GM12878 (cell line): ENCODE measurements at regions not wholly inside any gene's neighbourhood (a gene's known extent, or its start where the extent isn't known, plus 50 kb on each side); places are given as distances from the start of the nearest gene placed in this dataset.

ENCODE experiments used
- ATAC-seq: fragments of 200-7000 bp; cut with Tn5 transposase; 3 replicates; pipeline ENCODE4 v1.9.1; 2020; ENCODE audit warnings: mild to moderate bottlenecking, moderate library complexity
- BruUV-seq: library from RNA; stranded (reverse); fragments of 400-500 nt; replicated peaks from 2 replicates; lab custom pipeline; 2021; lab: Mats Ljungman, UMichigan
- CTCF ChIA-PET: fragments of 300-600 bp; sonication (Branson Sonifier 250); formaldehyde crosslinking; extraction: SDS; loops from one replicate; lab custom pipeline; 2021; ENCODE audit warnings: inconsistent platforms; lab: Yijun Ruan, JAX
- POLR2A ChIA-PET: fragments of 350-600 bp; formaldehyde crosslinking; extraction: SDS; loops from one replicate; lab custom pipeline; 2021; ENCODE audit warnings: inconsistent platforms; lab: Charles Lee
- RAD21 ChIA-PET: fragments of 300-600 bp; sonication (Branson Sonifier 250); formaldehyde crosslinking; loops from one replicate; lab custom pipeline; 2023; ENCODE audit warnings: antibody characterized with exemption; ENCODE audit not compliant: unreplicated experiment; lab: Charles Lee
- SMC1A ChIA-PET: fragments of 300-600 bp; sonication (Branson Sonifier 250); formaldehyde crosslinking; loops from one replicate; lab custom pipeline; 2023; ENCODE audit not compliant: unreplicated experiment, uncharacterized antibody; lab: Charles Lee
- DNase-seq: peaks from one replicate; pipeline ENCODE4 v3.0.0-alpha.2; 2011; ENCODE audit warnings: low read depth, low spot score
- FAIRE-seq: peaks from 3 replicates; lab custom pipeline; 2011; peaks lifted over from hg19 to GRCh38; lab: Jason Lieb, UNC
- H2AFZ ChIP-seq: 2 replicates; pipeline ENCODE4 v1.6.0; 2011; ENCODE audit warnings: low read depth, low read length, control low read depth; ENCODE audit not compliant: control insufficient read depth
- H3K27ac ChIP-seq: 2 replicates; pipeline ENCODE4 v1.5.1; 2011; ENCODE audit warnings: control low read depth; ENCODE audit not compliant: control insufficient read depth, insufficient read depth
- H3K27me3 ChIP-seq, 2 experiments: replicated peaks in 1 of 2; 2 replicates each; pipeline versions ENCODE4 v1.6.0 to v1.6.1; 2011; ENCODE audit warnings: low read length in 1 of 2; ENCODE audit not compliant: control insufficient read depth in 2 of 2, insufficient read depth in 2 of 2
- H3K36me3 ChIP-seq, 2 experiments: 2 replicates each; pipeline ENCODE4 v1.5.1; 2011; ENCODE audit warnings: low read length in 1 of 2; ENCODE audit not compliant: control insufficient read depth in 2 of 2, insufficient read depth in 2 of 2
- H3K4me1 ChIP-seq: 2 replicates; pipeline ENCODE4 v1.6.1; 2011; ENCODE audit warnings: mild to moderate bottlenecking, low read length, moderate library complexity, mixed read lengths; ENCODE audit not compliant: control insufficient read depth, insufficient read depth
- H3K4me2 ChIP-seq: 2 replicates; pipeline ENCODE4 v1.6.0; 2011; ENCODE audit warnings: control low read depth; ENCODE audit not compliant: control insufficient read depth, insufficient read depth
- H3K4me3 ChIP-seq: fragments of 200-600 bp; sonication (generic); 2 replicates; pipeline ENCODE4 v1.5.1; 2016
- H3K79me2 ChIP-seq: 2 replicates; pipeline ENCODE4 v1.6.0; 2011; ENCODE audit warnings: low read length; ENCODE audit not compliant: control insufficient read depth, insufficient read depth
- H3K9ac ChIP-seq: 2 replicates; pipeline ENCODE4 v1.8.0; 2011; ENCODE audit warnings: low read length, control low read depth, mixed read lengths; ENCODE audit not compliant: control insufficient read depth, insufficient read depth
- H3K9me3 ChIP-seq: replicated peaks from 3 replicates; pipeline ENCODE4 v1.5.1; 2011; ENCODE audit warnings: mild to moderate bottlenecking, low read length; ENCODE audit not compliant: control insufficient read depth, insufficient read depth
- H4K20me1 ChIP-seq: 2 replicates; pipeline ENCODE4 v1.6.0; 2011; ENCODE audit not compliant: control insufficient read depth, insufficient read depth
- BCL3 ChIP-seq: IDR thresholded peaks from 2 replicates; pipeline ENCODE4 v1.6.1; 2011; ENCODE audit warnings: borderline replicate concordance, low read depth, mild to moderate bottlenecking, moderate library complexity, low read length; ENCODE audit not compliant: insufficient read depth, poor library complexity, severe bottlenecking
- BRCA1 ChIP-seq: IDR thresholded peaks from 2 replicates; pipeline ENCODE4 v1.6.1; 2011; ENCODE audit warnings: low read depth, low read length, improper control_type of control experiment
- CBFB ChIP-seq: IDR thresholded peaks from 2 replicates; pipeline ENCODE4 v1.6.1; 2016; ENCODE audit warnings: antibody characterized with exemption, low read depth
- EGR1 ChIP-seq, 2 experiments: IDR thresholded peaks; 1 replicate in 1 of 2; 2 replicates in 1 of 2; pipeline ENCODE4 v1.6.1; 2011 to 2012; ENCODE audit warnings: low read depth in 2 of 2, low read length in 2 of 2, borderline replicate concordance in 1 of 2, mild to moderate bottlenecking in 1 of 2, moderate library complexity in 1 of 2
- POLR2AphosphoS5 ChIP-seq: IDR thresholded peaks from 2 replicates; pipeline ENCODE4 v1.6.1; 2011; ENCODE audit warnings: mild to moderate bottlenecking, low read length, inconsistent platforms
- RFX5 ChIP-seq: IDR thresholded peaks from 2 replicates; pipeline ENCODE4 v1.6.1; 2011; ENCODE audit warnings: low read depth, low read length, improper control_type of control experiment
- SIN3A ChIP-seq: IDR thresholded peaks from 2 replicates; pipeline ENCODE4 v1.6.1; 2012; ENCODE audit warnings: low read depth, low read length, improper control_type of control experiment
- SPI1 ChIP-seq: IDR thresholded peaks from 2 replicates; pipeline ENCODE4 v1.6.1; 2011; ENCODE audit warnings: low read depth, mild to moderate bottlenecking, low read length, moderate library complexity, borderline replicate concordance; ENCODE audit not compliant: insufficient read depth
- SREBF2 ChIP-seq: IDR thresholded peaks from 2 replicates; pipeline ENCODE4 v1.6.1; 2012; ENCODE audit warnings: mild to moderate bottlenecking, low read length
- USF2 ChIP-seq: IDR thresholded peaks from 2 replicates; pipeline ENCODE4 v1.6.1; 2011; ENCODE audit warnings: low read depth, low read length, improper control_type of control experiment, borderline replicate concordance
- YY1 ChIP-seq: IDR thresholded peaks from 2 replicates; pipeline ENCODE4 v1.6.1; 2011; ENCODE audit warnings: low read depth, mild to moderate bottlenecking, low read length
- ZSCAN29 ChIP-seq: fragments of 450-650 bp; IDR thresholded peaks from 2 replicates; pipeline ENCODE4 v1.6.1; 2017; ENCODE audit warnings: mild to moderate bottlenecking, moderate library complexity
- ZZZ3 ChIP-seq: IDR thresholded peaks from 2 replicates; pipeline ENCODE4 v1.6.1; 2011; ENCODE audit warnings: low read depth; ENCODE audit not compliant: control insufficient read depth, insufficient read length
- WGBS: methylation state at CpG from one replicate; pipeline ENCODE4 v1.1.6; 2016; ENCODE audit warnings: low lambda C conversion rate; ENCODE audit not compliant: insufficient replicate concordance, insufficient coverage; ENCODE audit errors: missing lambda C conversion rate; 5-methylcytosine and 5-hydroxymethylcytosine counted together
- in situ Hi-C: fragments of 300-500 bp; cut with MboI; formaldehyde crosslinking; loops from 9 replicates; pipeline ENCODE4 v1.14.3; 2018; ENCODE audit warnings: mixed read lengths
- intact Hi-C: fragments of 100-400 bp; cut with micrococcal nuclease; formaldehyde crosslinking; loops from one replicate; pipeline ENCODE4 v1.14.2; 2022; ENCODE audit not compliant: unreplicated experiment
- TF ChIP-seq, protein P1 (sequence below): IDR thresholded peaks from 2 replicates; pipeline ENCODE4 v1.6.1; 2012; ENCODE audit warnings: low read length, inconsistent platforms
- TF ChIP-seq, protein P2 (sequence below): fragments of 450-650 bp; IDR thresholded peaks from 2 replicates; pipeline ENCODE4 v1.6.1; 2017; ENCODE audit warnings: borderline replicate concordance

GRCh38 chr1:38455829-38456530, 403.6 kb downstream of the RRAGC start:
- H3K9me3 ChIP-seq, result no peaks in the 10 kb centered on the region
- no peak overlapping the region for H2AFZ ChIP-seq
- H4K20me1 ChIP-seq, result no peaks in the 10 kb centered on the region
- CTCF ChIA-PET, result interaction anchor here (0.5 kb wide), 1 partner anchor 203 kb away, joined by 3 read pairs; no protein-coding TSS in a partner anchor
- no TSS peak for BruUV-seq
- H3K27ac ChIP-seq, result no peak overlapping the region
- WGBS, result 68% methylated on average over 16 of the region's 16 CpGs
- no peak overlapping the region for H3K4me3 ChIP-seq
- no peaks in the 10 kb centered on the region for H3K79me2 ChIP-seq
- in situ Hi-C loops, result no loop called here
- ATAC-seq, result no peak
- H3K36me3 ChIP-seq, result no peaks in the 10 kb centered on the region
- FAIRE-seq, result no peak
- SMC1A ChIA-PET, result interaction anchor here (0.9 to 1.1 kb wide), 2 partner anchors 11 to 72 kb away, joined by 3 read pairs; no protein-coding TSS in a partner anchor
- DNase-seq, result no peak
- POLR2A ChIA-PET, result no interaction called here
- no peaks in the 10 kb centered on the region for H3K4me1 ChIP-seq
- no peaks in the 10 kb centered on the region for H3K27me3 ChIP-seq
- H3K4me2 ChIP-seq, result no peak overlapping the region
- no peak overlapping the region for H3K9ac ChIP-seq
- RAD21 ChIA-PET, result no interaction called here
- intact Hi-C loops, result no loop called here
- TF ChIP-seq CBFB (no peak), USF2 (no peak), EGR1 (IDR thresholded peaks at IDR 0.05; ENCODE audit: borderline replicate concordance in 1 of 2, low read depth in 2 of 2, low read length in 2 of 2) (no peak), RFX5 (no peak), SIN3A (no peak), BCL3 (no peak), YY1 (no peak), POLR2AphosphoS5 (no peak), ZSCAN29 (no peak), BRCA1 (no peak), ZZZ3 (no peak), SPI1 (no peak), SREBF2 (no peak)
- TF ChIP-seq, protein P1, sequence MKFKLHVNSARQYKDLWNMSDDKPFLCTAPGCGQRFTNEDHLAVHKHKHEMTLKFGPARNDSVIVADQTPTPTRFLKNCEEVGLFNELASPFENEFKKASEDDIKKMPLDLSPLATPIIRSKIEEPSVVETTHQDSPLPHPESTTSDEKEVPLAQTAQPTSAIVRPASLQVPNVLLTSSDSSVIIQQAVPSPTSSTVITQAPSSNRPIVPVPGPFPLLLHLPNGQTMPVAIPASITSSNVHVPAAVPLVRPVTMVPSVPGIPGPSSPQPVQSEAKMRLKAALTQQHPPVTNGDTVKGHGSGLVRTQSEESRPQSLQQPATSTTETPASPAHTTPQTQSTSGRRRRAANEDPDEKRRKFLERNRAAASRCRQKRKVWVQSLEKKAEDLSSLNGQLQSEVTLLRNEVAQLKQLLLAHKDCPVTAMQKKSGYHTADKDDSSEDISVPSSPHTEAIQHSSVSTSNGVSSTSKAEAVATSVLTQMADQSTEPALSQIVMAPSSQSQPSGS, result no peak
- TF ChIP-seq, protein P2, sequence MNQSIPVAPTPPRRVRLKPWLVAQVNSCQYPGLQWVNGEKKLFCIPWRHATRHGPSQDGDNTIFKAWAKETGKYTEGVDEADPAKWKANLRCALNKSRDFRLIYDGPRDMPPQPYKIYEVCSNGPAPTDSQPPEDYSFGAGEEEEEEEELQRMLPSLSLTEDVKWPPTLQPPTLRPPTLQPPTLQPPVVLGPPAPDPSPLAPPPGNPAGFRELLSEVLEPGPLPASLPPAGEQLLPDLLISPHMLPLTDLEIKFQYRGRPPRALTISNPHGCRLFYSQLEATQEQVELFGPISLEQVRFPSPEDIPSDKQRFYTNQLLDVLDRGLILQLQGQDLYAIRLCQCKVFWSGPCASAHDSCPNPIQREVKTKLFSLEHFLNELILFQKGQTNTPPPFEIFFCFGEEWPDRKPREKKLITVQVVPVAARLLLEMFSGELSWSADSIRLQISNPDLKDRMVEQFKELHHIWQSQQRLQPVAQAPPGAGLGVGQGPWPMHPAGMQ, result no peak
